Coronary artery (tissue), 2 donors: ENCODE measurements at regions not wholly inside any gene's neighbourhood (a gene's known extent, or its start where the extent isn't known, plus 50 kb on each side); places are given as distances from the start of the nearest gene placed in this dataset.

Experiments used
- DNase-seq: peaks from one replicate; pipeline ENCODE4 v3.0.0-alpha.2; 2017; ENCODE audit warnings: low spot score
- H3K27ac ChIP-seq, 2 donors: fragments of 200-600 bp; sonication (generic); one replicate each; pipeline ENCODE4 v1.5.1; 2016 to 2019
- H3K4me3 ChIP-seq: fragments of 200-600 bp; sonication (generic); 2 replicates; pipeline ENCODE4 v1.5.1; 2016; ENCODE audit warnings: mild to moderate bottlenecking, moderate library complexity
- TF ChIP-seq, protein P1 (sequence below): fragments of 200-600 bp; sonication (generic); IDR thresholded peaks from one replicate; pipeline ENCODE4 v1.5.1; 2019; ENCODE audit warnings: antibody characterized with exemption

DNA sequence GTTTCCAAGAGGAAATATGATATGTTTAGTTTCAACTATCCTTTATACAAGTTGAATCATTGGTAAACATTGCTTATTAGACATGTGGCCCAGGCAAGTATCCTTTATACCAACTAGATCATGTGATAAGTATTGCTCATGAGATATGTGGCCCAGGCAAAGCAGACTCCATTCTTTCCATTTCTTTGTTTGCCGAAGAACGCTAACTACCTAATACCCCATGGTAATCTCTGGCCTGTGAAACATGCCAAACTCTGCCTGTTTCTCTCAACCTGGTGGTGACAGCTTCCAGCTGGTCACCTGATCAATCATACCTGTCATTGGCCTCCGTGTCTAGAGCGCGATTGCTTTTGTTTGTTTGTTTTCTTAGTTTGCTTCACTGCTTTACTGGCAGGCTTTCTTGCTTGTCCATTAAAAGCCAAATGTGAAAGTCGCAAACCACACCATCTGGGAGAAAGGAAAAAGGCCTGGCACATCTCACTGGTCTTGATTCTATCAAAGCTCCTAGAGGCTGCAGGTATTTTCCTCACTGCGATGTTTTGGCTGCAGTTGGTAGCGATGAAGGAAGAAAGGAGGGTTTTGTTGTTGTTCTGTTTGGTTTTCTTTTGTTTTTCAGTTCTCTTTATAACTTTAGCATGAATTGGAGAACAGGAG lies 686.2 kb downstream of the KCNJ2 start:
- H3K27ac ChIP-seq, result no peak overlapping the region
- no peak for DNase-seq
- H3K4me3 ChIP-seq, result no peak overlapping the region
- TF ChIP-seq, protein P1, sequence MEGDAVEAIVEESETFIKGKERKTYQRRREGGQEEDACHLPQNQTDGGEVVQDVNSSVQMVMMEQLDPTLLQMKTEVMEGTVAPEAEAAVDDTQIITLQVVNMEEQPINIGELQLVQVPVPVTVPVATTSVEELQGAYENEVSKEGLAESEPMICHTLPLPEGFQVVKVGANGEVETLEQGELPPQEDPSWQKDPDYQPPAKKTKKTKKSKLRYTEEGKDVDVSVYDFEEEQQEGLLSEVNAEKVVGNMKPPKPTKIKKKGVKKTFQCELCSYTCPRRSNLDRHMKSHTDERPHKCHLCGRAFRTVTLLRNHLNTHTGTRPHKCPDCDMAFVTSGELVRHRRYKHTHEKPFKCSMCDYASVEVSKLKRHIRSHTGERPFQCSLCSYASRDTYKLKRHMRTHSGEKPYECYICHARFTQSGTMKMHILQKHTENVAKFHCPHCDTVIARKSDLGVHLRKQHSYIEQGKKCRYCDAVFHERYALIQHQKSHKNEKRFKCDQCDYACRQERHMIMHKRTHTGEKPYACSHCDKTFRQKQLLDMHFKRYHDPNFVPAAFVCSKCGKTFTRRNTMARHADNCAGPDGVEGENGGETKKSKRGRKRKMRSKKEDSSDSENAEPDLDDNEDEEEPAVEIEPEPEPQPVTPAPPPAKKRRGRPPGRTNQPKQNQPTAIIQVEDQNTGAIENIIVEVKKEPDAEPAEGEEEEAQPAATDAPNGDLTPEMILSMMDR, result no peak

GRCh38 chr17:70857351-70857750 lies 688.0 kb downstream of the KCNJ2 start:
- H3K27ac ChIP-seq, result no peak overlapping the region
- no peak overlapping the region for H3K4me3 ChIP-seq
- no peak for DNase-seq
- TF ChIP-seq, protein P1, result no peak

DNA sequence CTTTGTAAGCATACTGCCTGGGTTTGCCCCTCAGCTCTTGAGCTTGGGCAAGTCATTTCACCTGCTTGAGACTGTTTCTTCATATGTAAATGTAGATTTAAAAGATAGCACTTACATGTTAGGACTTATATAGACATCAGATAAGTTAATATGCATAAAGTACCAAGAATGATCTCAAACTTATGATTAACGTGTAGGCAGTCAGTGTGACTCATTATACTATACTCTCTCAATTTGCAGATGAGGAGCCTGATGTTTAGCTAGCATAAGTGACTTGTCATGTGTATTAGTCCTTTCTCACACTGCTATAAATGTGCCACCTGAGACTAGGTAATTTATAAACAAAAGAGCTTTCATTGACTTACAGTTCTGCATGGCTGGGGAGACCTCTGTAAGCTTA lies 690.5 kb downstream of the KCNJ2 start:
- no peak for DNase-seq
- TF ChIP-seq, protein P1, result no peak
- Histone ChIP-seq H3K4me3 (no peak overlapping the region), H3K27ac (no peak overlapping the region)

DNA sequence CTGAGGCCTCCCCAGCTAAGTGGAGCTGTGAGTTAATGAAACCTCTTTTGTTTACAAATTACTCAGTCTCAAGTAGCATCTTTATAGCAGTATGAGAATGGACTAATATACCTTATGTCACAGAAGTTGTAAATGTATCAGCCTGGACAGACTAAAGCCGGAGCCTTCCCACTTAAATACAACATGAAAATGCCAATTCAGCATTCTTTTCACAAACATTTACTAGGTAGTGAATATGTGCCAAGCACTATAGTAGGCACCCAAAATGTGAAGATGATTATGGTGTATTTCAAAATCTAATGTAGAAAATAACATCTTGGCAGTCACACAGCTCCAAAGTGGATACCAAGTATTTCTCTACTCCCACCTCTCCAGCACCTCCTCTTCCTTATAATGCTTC lies 693.0 kb downstream of the KCNJ2 start:
- DNase-seq, result no peak
- H3K4me3 ChIP-seq, result no peak overlapping the region
- TF ChIP-seq, protein P1, result no peak
- no peak overlapping the region for H3K27ac ChIP-seq

GRCh38 chr17:70863436-70864248 lies 694.3 kb downstream of the KCNJ2 start:
- TF ChIP-seq, protein P1, result no peak
- no peak for DNase-seq
- no peak overlapping the region for H3K4me3 ChIP-seq
- no peak overlapping the region for H3K27ac ChIP-seq

DNA sequence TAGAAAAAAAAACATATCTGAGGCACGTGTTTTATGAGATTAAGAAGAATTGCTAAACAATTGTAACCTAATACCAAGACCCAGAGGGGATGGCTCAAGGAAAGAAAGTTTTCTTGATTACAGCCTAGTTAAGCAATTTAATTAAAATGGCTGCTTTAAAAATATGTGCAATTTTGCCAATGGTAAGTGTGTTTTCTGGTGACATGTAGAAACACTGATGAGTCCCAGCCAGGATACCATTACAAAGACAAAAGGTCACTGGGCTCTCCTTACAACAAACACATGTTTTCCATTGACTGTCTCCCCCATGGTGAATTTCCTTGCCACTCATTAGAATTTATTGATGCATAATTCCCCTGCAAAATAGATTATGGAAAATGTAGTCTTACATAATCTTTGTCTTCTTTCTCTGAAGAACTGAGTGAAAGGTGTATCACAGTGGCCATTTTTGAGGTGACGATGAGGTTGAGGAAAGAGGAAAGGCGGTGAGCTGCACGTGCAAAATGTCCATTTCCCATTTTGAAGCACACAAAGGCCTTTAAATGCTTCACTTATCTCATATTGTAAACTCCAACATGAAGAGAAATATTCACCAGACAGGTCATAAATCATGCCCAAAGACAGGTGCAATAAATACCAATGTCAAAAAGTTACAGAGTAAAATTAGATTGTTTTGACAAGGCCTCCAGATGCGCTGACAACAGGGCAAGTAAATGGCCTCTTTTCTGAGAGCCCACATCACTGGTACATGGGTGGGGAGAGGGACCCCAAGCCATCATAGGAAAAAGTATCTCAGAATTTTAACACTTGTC lies 696.9 kb downstream of the KCNJ2 start:
- TF ChIP-seq, protein P1, result no peak
- no peak for DNase-seq
- Histone ChIP-seq H3K27ac (no peak overlapping the region), H3K4me3 (no peak overlapping the region)
